Natural killer cell (primary cell): ENCODE measurements at regions not wholly inside any gene's neighbourhood (a gene's known extent, or its start where the extent isn't known, plus 50 kb on each side); places are given as distances from the start of the nearest gene placed in this dataset.
"Not testable (repeated sequence)": the region's sequence is repeated elsewhere in the genome, so short reads cannot be mapped to it uniquely, and the experiment has no call there.

ENCODE experiments used
- ATAC-seq, 3 donors: fragments of 150-1000 bp in 2 of 3; fragments of 200-7000 bp in 1 of 3; cut with Tn5 transposase; 1 replicate in 1 of 3; 2 replicates in 2 of 3; pipeline ENCODE4 v1.10.0; 2021; ENCODE audit warnings: mild to moderate bottlenecking in 2 of 3, moderate library complexity in 2 of 3
- DNase-seq, 2 donors: peaks; one replicate each; pipeline versions ENCODE4 v3.0.0 to v3.0.0-alpha.2; 2013 to 2021; ENCODE audit warnings: mixed read lengths in 1 of 2
- H3K27ac ChIP-seq: one replicate; pipeline ENCODE4 v1.5.1; 2013; ENCODE audit warnings: mild to moderate bottlenecking, low read length
- H3K27me3 ChIP-seq: one replicate; pipeline ENCODE4 v1.6.1; 2013; ENCODE audit warnings: low read length; ENCODE audit not compliant: control insufficient read depth, insufficient read depth
- H3K36me3 ChIP-seq: one replicate; pipeline ENCODE4 v1.6.1; 2013; ENCODE audit warnings: low read length; ENCODE audit not compliant: control insufficient read depth, insufficient read depth
- H3K4me1 ChIP-seq: one replicate; pipeline ENCODE4 v1.6.1; 2013; ENCODE audit warnings: low read length; ENCODE audit not compliant: control insufficient read depth, insufficient read depth
- H3K4me3 ChIP-seq: one replicate; pipeline ENCODE4 v1.5.1; 2013; ENCODE audit warnings: low read length
- H3K9me3 ChIP-seq: one replicate; pipeline ENCODE4 v1.6.1; 2013; ENCODE audit warnings: low read length; ENCODE audit not compliant: control insufficient read depth, insufficient read depth
- H3K27ac Mint-ChIP-seq, 2 donors: one replicate each; pipeline ENCODE4 v1.8.0; 2022; ENCODE audit warnings: mild to moderate bottlenecking in 2 of 2, mixed read lengths in 2 of 2, moderate library complexity in 1 of 2
- H3K27me3 Mint-ChIP-seq, 2 donors: one replicate each; pipeline ENCODE4 v1.8.0; 2022; ENCODE audit warnings: low read depth in 2 of 2, mixed read lengths in 2 of 2
- H3K36me3 Mint-ChIP-seq: one replicate; pipeline ENCODE4 v1.8.0; 2022; ENCODE audit warnings: mixed read lengths
- H3K4me1 Mint-ChIP-seq, 2 donors: one replicate each; pipeline ENCODE4 v1.8.0; 2022; ENCODE audit warnings: mixed read lengths in 2 of 2
- H3K4me3 Mint-ChIP-seq: one replicate; pipeline ENCODE4 v1.8.0; 2022; ENCODE audit warnings: mild to moderate bottlenecking, moderate library complexity, mixed read lengths
- H3K9me3 Mint-ChIP-seq, 2 donors: one replicate each; pipeline ENCODE4 v1.8.0; 2022; ENCODE audit warnings: mixed read lengths in 2 of 2
- CTCF ChIP-seq: fragments of 200-600 bp; IDR thresholded peaks from one replicate; pipeline ENCODE4 v1.8.0; 2022; ENCODE audit warnings: antibody characterized with exemption
- WGBS: methylation state at CpG from one replicate; pipeline ENCODE4 v1.1.7; 2013; ENCODE audit warnings: missing lambda C conversion rate; ENCODE audit not compliant: insufficient coverage; 5-methylcytosine and 5-hydroxymethylcytosine counted together
- intact Hi-C: fragments of 100-400 bp; cut with micrococcal nuclease; formaldehyde crosslinking; loops from one replicate; pipeline ENCODE4 v1.14.2; 2022

- H3K4me3 Mint-ChIP-seq: no peak overlapping the region
- no peaks in the 10 kb centered on the region for H3K27me3 Mint-ChIP-seq
- H3K36me3 ChIP-seq: no peaks in the 10 kb centered on the region
- H3K4me1 Mint-ChIP-seq: peaks cover 14 to 15% of the 10 kb centered on the region in 2 donors
- no peak overlapping the region for H3K4me3 ChIP-seq
- H3K27ac ChIP-seq: no peak overlapping the region
- H3K27ac Mint-ChIP-seq: no peak overlapping the region
- H3K9me3 ChIP-seq: no peaks in the 10 kb centered on the region
- H3K9me3 Mint-ChIP-seq: no peaks in the 10 kb centered on the region
- intact Hi-C loops: no loop called here
- TF ChIP-seq CTCF: no peak
- no peak for ATAC-seq
- peaks cover 15% of the 10 kb centered on the region for H3K4me1 ChIP-seq
- DNase-seq: no peak
- WGBS: 40% methylated on average over 1 of the region's 3 CpGs
- H3K27me3 ChIP-seq: no peaks in the 10 kb centered on the region
- no peaks in the 10 kb centered on the region for H3K36me3 Mint-ChIP-seq
Observed at GRCh38 chr7:89618274-89618673, 536.0 kb upstream of the STEAP1 start.

- WGBS: 83% methylated on average over 4 of the region's 4 CpGs
- H3K4me3 Mint-ChIP-seq: no peak overlapping the region
- ATAC-seq (no peak), DNase-seq (no peak)
- H3K36me3 ChIP-seq: no peaks in the 10 kb centered on the region
- peaks cover 14 to 15% of the 10 kb centered on the region in 2 donors for H3K4me1 Mint-ChIP-seq
- H3K36me3 Mint-ChIP-seq: no peaks in the 10 kb centered on the region
- peaks cover 15% of the 10 kb centered on the region for H3K4me1 ChIP-seq
- no peaks in the 10 kb centered on the region for H3K27me3 ChIP-seq
- H3K9me3 Mint-ChIP-seq: peaks cover 0 to 5% of the 10 kb centered on the region in 2 donors
- H3K27me3 Mint-ChIP-seq: no peaks in the 10 kb centered on the region
- intact Hi-C loops: loop anchor here (10.0 kb wide), 1 partner anchor 1377 kb away; no protein-coding TSS in a partner anchor
- no peak overlapping the region for H3K27ac Mint-ChIP-seq
- no peak for TF ChIP-seq CTCF
- no peak overlapping the region for H3K27ac ChIP-seq
- no peaks in the 10 kb centered on the region for H3K9me3 ChIP-seq
- H3K4me3 ChIP-seq: no peak overlapping the region
Observed at GRCh38 chr7:89621925-89622641, 532.2 kb upstream of the STEAP1 start.

GRCh38 chr7:89623018-89623672 is 531.1 kb upstream of the STEAP1 start:
- Mint-ChIP-seq H3K27me3 (no peaks in the 10 kb centered on the region), H3K36me3 (no peaks in the 10 kb centered on the region), H3K27ac (no peak overlapping the region), H3K9me3 (peaks cover 0 to 5% of the 10 kb centered on the region in 2 donors), H3K4me3 (no peak overlapping the region), H3K4me1 (peaks cover 14 to 15% of the 10 kb centered on the region in 2 donors)
- DNase-seq (peak in 1 of 2 donors; percentile 60), ATAC-seq (peak in 2 of 3 donors; percentile 64 to 66)
- Histone ChIP-seq H3K9me3 (no peaks in the 10 kb centered on the region), H3K4me3 (no peak overlapping the region), H3K27me3 (no peaks in the 10 kb centered on the region), H3K27ac (no peak overlapping the region), H3K36me3 (no peaks in the 10 kb centered on the region), H3K4me1 (peaks cover 15% of the 10 kb centered on the region)
- peak; percentile 49 for TF ChIP-seq CTCF
- no CpG with 5 or more reads among the region's 1 CpG for WGBS
- intact Hi-C loops: loop anchor here (10.0 kb wide), 1 partner anchor 1378 kb away; no protein-coding TSS in a partner anchor

GRCh38 chr7:89624155-89624554 is 530.1 kb upstream of the STEAP1 start:
- intact Hi-C loops: loop anchor here (10.0 kb wide), 1 partner anchor 1379 kb away; no protein-coding TSS in a partner anchor
- not testable (repeated sequence) for H3K27me3 Mint-ChIP-seq, ATAC-seq, H3K36me3 ChIP-seq, H3K27ac Mint-ChIP-seq, H3K9me3 Mint-ChIP-seq, DNase-seq, H3K4me3 Mint-ChIP-seq, H3K36me3 Mint-ChIP-seq, H3K27ac ChIP-seq, H3K4me3 ChIP-seq, H3K27me3 ChIP-seq, H3K9me3 ChIP-seq
- 83% methylated on average over 4 of the region's 5 CpGs for WGBS
- peaks cover 14 to 15% of the 10 kb centered on the region in 2 donors for H3K4me1 Mint-ChIP-seq
- peaks cover 15% of the 10 kb centered on the region for H3K4me1 ChIP-seq
